PC-9 (cell line): ENCODE measurements at regions not wholly inside any gene's neighbourhood (a gene's known extent, or its start where the extent isn't known, plus 50 kb on each side); places are given as distances from the start of the nearest gene placed in this dataset.
"Not testable (repeated sequence)": the region's sequence is repeated elsewhere in the genome, so short reads cannot be mapped to it uniquely, and the experiment has no call there.

Experiments used
- CTCF ChIP-seq: fragments of 200-600 bp; sonication (generic); conservative IDR thresholded peaks from 2 replicates; pipeline ENCODE4 v1.6.1; 2017; ENCODE audit warnings: mixed run types, antibody characterized with exemption, mild to moderate bottlenecking, moderate library complexity
- EZH2 ChIP-seq: fragments of 200-600 bp; sonication (generic); IDR thresholded peaks from 2 replicates; pipeline ENCODE4 v1.8.0; 2017; ENCODE audit warnings: antibody characterized with exemption, low read depth

GRCh38 chr4:188349569-188349968 is 210.3 kb downstream of the TRIML1 start:
- not testable (repeated sequence) for TF ChIP-seq CTCF, EZH2
